GM23338 (cell line): ENCODE measurements at regions not wholly inside any gene's neighbourhood (a gene's known extent, or its start where the extent isn't known, plus 50 kb on each side); places are given as distances from the start of the nearest gene placed in this dataset.

ENCODE experiments used
- EZH2 ChIP-seq: fragments of 200-600 bp; sonication (generic); IDR thresholded peaks from one replicate; pipeline ENCODE4 v1.8.0; 2017; ENCODE audit warnings: antibody characterized with exemption, mild to moderate bottlenecking, low read depth; ENCODE audit not compliant: unreplicated experiment
- JUNB ChIP-seq: IDR thresholded peaks from one replicate; pipeline ENCODE4 v1.6.1; 2016; ENCODE audit warnings: antibody characterized with exemption; ENCODE audit not compliant: unreplicated experiment
- ZNF114 ChIP-seq: fragments of 250-450 bp; sonication (Bioruptor Pico); IDR thresholded peaks from 2 replicates; pipeline ENCODE4 v1.5.0; 2020; ENCODE audit warnings: mild to moderate bottlenecking, moderate library complexity
- TF ChIP-seq, protein P1 (sequence below): IDR thresholded peaks from one replicate; pipeline ENCODE4 v1.6.1; 2018; ENCODE audit warnings: antibody characterized with exemption; ENCODE audit not compliant: unreplicated experiment
- TF ChIP-seq, protein P2 (sequence below), 2 experiments: fragments of 200-600 bp in 1 of 2; sonication (generic) in 1 of 2; conservative IDR thresholded peaks; 2 replicates each; pipeline versions ENCODE4 v1.5.1 to v1.6.1; 2016 to 2017; ENCODE audit warnings: antibody characterized with exemption in 2 of 2, low read depth in 2 of 2, mild to moderate bottlenecking in 2 of 2, moderate library complexity in 1 of 2

DNA sequence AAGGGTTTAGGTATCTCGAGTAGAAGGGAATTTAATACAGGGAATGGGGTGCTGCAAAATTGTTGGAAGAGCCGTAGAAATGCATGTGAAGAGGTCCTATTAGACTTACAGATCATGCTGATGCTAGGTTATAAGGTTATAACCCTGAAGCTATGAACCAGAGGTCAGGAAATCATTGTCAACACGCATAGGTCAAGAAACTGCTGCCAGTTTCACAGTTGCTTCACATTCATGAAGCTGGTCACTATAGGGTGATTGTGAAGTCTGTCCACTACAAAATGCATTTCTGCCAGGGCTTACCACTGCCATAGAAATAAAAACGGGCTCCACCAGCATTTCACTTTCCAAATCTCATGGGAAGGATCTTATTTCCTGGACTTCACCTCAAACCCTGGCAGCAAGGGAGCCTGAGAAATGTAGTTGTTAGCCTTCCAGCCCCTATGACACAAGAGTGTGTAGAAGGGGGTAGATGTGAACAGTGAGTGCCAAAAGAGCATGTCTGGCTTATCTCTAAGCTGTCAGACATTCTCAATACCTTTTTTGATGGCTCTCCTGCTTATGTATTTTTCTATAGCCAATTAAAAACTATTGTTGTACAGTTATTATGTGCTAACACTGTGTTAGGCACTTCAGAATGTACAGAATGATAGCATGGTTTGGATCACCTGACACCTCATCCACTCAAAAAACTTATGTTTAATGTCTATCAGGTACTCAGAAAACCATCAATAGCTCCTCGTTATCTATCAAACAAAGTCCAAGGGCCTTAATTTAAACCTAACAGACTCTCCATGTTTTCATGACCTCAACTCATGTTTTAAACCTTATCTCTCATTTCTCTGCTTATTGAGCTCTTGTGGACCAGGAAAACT lies 148.3 kb upstream of the TSC22D2 start:
- no peak for TF ChIP-seq JUNB
- TF ChIP-seq, protein P1, sequence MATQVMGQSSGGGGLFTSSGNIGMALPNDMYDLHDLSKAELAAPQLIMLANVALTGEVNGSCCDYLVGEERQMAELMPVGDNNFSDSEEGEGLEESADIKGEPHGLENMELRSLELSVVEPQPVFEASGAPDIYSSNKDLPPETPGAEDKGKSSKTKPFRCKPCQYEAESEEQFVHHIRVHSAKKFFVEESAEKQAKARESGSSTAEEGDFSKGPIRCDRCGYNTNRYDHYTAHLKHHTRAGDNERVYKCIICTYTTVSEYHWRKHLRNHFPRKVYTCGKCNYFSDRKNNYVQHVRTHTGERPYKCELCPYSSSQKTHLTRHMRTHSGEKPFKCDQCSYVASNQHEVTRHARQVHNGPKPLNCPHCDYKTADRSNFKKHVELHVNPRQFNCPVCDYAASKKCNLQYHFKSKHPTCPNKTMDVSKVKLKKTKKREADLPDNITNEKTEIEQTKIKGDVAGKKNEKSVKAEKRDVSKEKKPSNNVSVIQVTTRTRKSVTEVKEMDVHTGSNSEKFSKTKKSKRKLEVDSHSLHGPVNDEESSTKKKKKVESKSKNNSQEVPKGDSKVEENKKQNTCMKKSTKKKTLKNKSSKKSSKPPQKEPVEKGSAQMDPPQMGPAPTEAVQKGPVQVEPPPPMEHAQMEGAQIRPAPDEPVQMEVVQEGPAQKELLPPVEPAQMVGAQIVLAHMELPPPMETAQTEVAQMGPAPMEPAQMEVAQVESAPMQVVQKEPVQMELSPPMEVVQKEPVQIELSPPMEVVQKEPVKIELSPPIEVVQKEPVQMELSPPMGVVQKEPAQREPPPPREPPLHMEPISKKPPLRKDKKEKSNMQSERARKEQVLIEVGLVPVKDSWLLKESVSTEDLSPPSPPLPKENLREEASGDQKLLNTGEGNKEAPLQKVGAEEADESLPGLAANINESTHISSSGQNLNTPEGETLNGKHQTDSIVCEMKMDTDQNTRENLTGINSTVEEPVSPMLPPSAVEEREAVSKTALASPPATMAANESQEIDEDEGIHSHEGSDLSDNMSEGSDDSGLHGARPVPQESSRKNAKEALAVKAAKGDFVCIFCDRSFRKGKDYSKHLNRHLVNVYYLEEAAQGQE, result no peak
- TF ChIP-seq, protein P2, sequence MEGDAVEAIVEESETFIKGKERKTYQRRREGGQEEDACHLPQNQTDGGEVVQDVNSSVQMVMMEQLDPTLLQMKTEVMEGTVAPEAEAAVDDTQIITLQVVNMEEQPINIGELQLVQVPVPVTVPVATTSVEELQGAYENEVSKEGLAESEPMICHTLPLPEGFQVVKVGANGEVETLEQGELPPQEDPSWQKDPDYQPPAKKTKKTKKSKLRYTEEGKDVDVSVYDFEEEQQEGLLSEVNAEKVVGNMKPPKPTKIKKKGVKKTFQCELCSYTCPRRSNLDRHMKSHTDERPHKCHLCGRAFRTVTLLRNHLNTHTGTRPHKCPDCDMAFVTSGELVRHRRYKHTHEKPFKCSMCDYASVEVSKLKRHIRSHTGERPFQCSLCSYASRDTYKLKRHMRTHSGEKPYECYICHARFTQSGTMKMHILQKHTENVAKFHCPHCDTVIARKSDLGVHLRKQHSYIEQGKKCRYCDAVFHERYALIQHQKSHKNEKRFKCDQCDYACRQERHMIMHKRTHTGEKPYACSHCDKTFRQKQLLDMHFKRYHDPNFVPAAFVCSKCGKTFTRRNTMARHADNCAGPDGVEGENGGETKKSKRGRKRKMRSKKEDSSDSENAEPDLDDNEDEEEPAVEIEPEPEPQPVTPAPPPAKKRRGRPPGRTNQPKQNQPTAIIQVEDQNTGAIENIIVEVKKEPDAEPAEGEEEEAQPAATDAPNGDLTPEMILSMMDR (conservative IDR thresholded peaks at IDR 0.05; ENCODE audit: low read depth in 2 of 2), result no peak
- TF ChIP-seq ZNF114 (CRISPR knock-in tag), result no peak
- no peak for TF ChIP-seq EZH2
